ENCODE measurements at regions not wholly inside any gene's neighbourhood (a gene's known extent, or its start where the extent isn't known, plus 50 kb on each side); places are given as distances from the start of the nearest gene placed in this dataset.

GRCh38 chr13:55566334-55566733, 1574.4 kb upstream of the PRR20A start:
- Histone ChIP-seq H3K4me3 (replicated peaks in 1 of 3; ENCODE audit: insufficient read depth in 1 of 3, low read depth in 1 of 3, low read length in 3 of 3) (no peak overlapping the region), H2AFZ (ENCODE audit: low read depth, low read length) (no peak overlapping the region), H3K4me2 (ENCODE audit: insufficient read depth, low read length) (no peak overlapping the region), H4K20me1 (replicated peaks; ENCODE audit: control insufficient read depth, extremely low read depth, insufficient read depth, low read length) (no peaks in the 10 kb centered on the region), H3K9me3 (replicated peaks; ENCODE audit: control insufficient read depth, insufficient read depth, low read length) (peaks cover 5% of the 10 kb centered on the region), H3K36me3 (ENCODE audit: control insufficient read depth in 2 of 2, extremely low read depth in 1 of 2, insufficient read depth in 2 of 2, low read length in 2 of 2) (no peaks in the 10 kb centered on the region), H3K4me1 (ENCODE audit: control insufficient read depth, extremely low read depth, insufficient read depth, low read length) (no peaks in the 10 kb centered on the region), H3K27me3 (ENCODE audit: control insufficient read depth in 2 of 2, insufficient read depth in 2 of 2, low read length in 2 of 2) (no peaks in the 10 kb centered on the region), H3K9me1 (replicated peaks; ENCODE audit: control insufficient read depth, extremely low read depth, insufficient read depth, low read length) (no peaks in the 10 kb centered on the region), H3K27ac (ENCODE audit: insufficient read depth, low read depth, low read length) (no peak overlapping the region), H3K79me2 (ENCODE audit: control insufficient read depth, insufficient read depth, low read length) (no peaks in the 10 kb centered on the region), H3K9ac (replicated peaks; ENCODE audit: extremely low read depth, insufficient read depth, low read length) (no peak overlapping the region)
- intact Hi-C loops (cut with micrococcal nuclease) = no loop called here
- FAIRE-seq = no peak
- ChIA-PET POLR2A (no interaction called here), CTCF (no interaction called here)
- no peak for DNase-seq (ENCODE audit: low read depth, low spot score)
- no peak for TF ChIP-seq JUN (IDR thresholded peaks at IDR 0.05; ENCODE audit: borderline replicate concordance, insufficient read depth, insufficient read length, low read depth)
- TF ChIP-seq EZH2 (IDR thresholded peaks at IDR 0.05; ENCODE audit: borderline replicate concordance, low read depth, low read length, severe bottlenecking) = no peak
- TF ChIP-seq POLR2A (IDR thresholded peaks at IDR 0.05; ENCODE audit: low read depth, low read length) = no peak
- TF ChIP-seq POLR2AphosphoS5 (IDR thresholded peaks at IDR 0.05; ENCODE audit: insufficient read depth, low read depth, low read length) = no peak
- TF ChIP-seq MAX (IDR thresholded peaks at IDR 0.05; ENCODE audit: insufficient read depth, insufficient read length) = no peak
- no peak for TF ChIP-seq MYC (IDR thresholded peaks at IDR 0.05; ENCODE audit: low read depth, low read length)
- no peak for TF ChIP-seq FOS (IDR thresholded peaks at IDR 0.05; ENCODE audit: borderline replicate concordance, insufficient read depth, low read length)
- no peak for TF ChIP-seq GATA2 (IDR thresholded peaks at IDR 0.05; ENCODE audit: insufficient read depth, insufficient read length, low read depth, low read length)
- no peak for TF ChIP-seq CTCF (IDR thresholded peaks at IDR 0.05; ENCODE audit: extremely low read depth in 1 of 2, insufficient read depth in 1 of 2, low read depth in 1 of 2, low read length in 2 of 2)
- BruUV-seq (replicated peaks) = no TSS peak
- dilution Hi-C loops (cut with MboI; ENCODE audit: extremely low pct_ligation_motif_present, low sequenced_read_pairs) = no loop called here
